ENCODE measurements at regions not wholly inside any gene's neighbourhood (a gene's known extent, or its start where the extent isn't known, plus 50 kb on each side); places are given as distances from the start of the nearest gene placed in this dataset.

- TF ChIP-seq EZH2 (IDR thresholded peaks at IDR 0.05; ENCODE audit: insufficient read depth, poor library complexity, severe bottlenecking) = no peak
- TF ChIP-seq EZH2phosphoT487 (IDR thresholded peaks at IDR 0.05; ENCODE audit: insufficient read depth, low read depth) = no peak
Measured at GRCh38 chr2:175755169-175755568, 246.9 kb downstream of the LNPK start.

Measured in GM23248 (cell line).